ENCODE measurements at regions not wholly inside any gene's neighbourhood (a gene's known extent, or its start where the extent isn't known, plus 50 kb on each side); places are given as distances from the start of the nearest gene placed in this dataset.

DNA sequence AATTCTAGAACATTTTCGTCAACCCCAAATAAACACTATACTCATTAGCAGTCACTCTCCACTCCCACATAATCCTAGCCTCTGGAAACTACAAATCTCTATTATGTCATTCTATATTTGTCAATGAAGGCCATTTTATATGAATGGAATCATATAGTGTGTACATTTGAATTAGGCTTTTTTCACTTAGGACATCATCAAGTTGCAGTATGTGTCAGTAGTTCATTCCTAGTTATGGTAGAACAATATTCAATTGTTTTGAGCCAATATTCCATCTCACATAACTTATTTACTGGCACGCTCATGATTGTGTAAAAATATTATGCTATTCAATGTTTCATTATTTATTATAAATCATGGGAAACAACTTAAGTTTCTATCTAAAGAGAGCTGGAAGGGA is 1610.4 kb upstream of the MIR17HG start:
- no peak for TF ChIP-seq YY1 (tag by site-specific recombination; IDR thresholded peaks at IDR 0.05)
- no peak for TF ChIP-seq ZNF133 (tag by site-specific recombination; IDR thresholded peaks at IDR 0.05)
- TF ChIP-seq, protein P1, sequence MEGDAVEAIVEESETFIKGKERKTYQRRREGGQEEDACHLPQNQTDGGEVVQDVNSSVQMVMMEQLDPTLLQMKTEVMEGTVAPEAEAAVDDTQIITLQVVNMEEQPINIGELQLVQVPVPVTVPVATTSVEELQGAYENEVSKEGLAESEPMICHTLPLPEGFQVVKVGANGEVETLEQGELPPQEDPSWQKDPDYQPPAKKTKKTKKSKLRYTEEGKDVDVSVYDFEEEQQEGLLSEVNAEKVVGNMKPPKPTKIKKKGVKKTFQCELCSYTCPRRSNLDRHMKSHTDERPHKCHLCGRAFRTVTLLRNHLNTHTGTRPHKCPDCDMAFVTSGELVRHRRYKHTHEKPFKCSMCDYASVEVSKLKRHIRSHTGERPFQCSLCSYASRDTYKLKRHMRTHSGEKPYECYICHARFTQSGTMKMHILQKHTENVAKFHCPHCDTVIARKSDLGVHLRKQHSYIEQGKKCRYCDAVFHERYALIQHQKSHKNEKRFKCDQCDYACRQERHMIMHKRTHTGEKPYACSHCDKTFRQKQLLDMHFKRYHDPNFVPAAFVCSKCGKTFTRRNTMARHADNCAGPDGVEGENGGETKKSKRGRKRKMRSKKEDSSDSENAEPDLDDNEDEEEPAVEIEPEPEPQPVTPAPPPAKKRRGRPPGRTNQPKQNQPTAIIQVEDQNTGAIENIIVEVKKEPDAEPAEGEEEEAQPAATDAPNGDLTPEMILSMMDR (tag by site-specific recombination; IDR thresholded peaks at IDR 0.05) = no peak
- no peak for TF ChIP-seq ZBTB20 (tag by site-specific recombination; IDR thresholded peaks at IDR 0.05)
- no peak for TF ChIP-seq ZNF274 (IDR thresholded peaks at IDR 0.05; ENCODE audit: low read length)
- TF ChIP-seq ZNF274 (tag by site-specific recombination; IDR thresholded peaks at IDR 0.05; ENCODE audit: borderline replicate concordance) = no peak
- TF ChIP-seq, protein P2, sequence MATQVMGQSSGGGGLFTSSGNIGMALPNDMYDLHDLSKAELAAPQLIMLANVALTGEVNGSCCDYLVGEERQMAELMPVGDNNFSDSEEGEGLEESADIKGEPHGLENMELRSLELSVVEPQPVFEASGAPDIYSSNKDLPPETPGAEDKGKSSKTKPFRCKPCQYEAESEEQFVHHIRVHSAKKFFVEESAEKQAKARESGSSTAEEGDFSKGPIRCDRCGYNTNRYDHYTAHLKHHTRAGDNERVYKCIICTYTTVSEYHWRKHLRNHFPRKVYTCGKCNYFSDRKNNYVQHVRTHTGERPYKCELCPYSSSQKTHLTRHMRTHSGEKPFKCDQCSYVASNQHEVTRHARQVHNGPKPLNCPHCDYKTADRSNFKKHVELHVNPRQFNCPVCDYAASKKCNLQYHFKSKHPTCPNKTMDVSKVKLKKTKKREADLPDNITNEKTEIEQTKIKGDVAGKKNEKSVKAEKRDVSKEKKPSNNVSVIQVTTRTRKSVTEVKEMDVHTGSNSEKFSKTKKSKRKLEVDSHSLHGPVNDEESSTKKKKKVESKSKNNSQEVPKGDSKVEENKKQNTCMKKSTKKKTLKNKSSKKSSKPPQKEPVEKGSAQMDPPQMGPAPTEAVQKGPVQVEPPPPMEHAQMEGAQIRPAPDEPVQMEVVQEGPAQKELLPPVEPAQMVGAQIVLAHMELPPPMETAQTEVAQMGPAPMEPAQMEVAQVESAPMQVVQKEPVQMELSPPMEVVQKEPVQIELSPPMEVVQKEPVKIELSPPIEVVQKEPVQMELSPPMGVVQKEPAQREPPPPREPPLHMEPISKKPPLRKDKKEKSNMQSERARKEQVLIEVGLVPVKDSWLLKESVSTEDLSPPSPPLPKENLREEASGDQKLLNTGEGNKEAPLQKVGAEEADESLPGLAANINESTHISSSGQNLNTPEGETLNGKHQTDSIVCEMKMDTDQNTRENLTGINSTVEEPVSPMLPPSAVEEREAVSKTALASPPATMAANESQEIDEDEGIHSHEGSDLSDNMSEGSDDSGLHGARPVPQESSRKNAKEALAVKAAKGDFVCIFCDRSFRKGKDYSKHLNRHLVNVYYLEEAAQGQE (tag by site-specific recombination; IDR thresholded peaks at IDR 0.05) = no peak
- TF ChIP-seq ZNF146 (tag by site-specific recombination; IDR thresholded peaks at IDR 0.05) = no peak
- no peak for TF ChIP-seq ZNF132 (tag by site-specific recombination; IDR thresholded peaks at IDR 0.05; ENCODE audit: borderline replicate concordance)
- TF ChIP-seq ZNF416 (tag by site-specific recombination; IDR thresholded peaks at IDR 0.05) = no peak
- no peak for TF ChIP-seq ZFP37 (tag by site-specific recombination; IDR thresholded peaks at IDR 0.05)
- no peak for TF ChIP-seq SETDB1 (IDR thresholded peaks at IDR 0.05; ENCODE audit: insufficient read length, low read length)
- no peak for TF ChIP-seq IKZF3 (tag by site-specific recombination; IDR thresholded peaks at IDR 0.05)
- TF ChIP-seq ZNF350 (tag by site-specific recombination; IDR thresholded peaks at IDR 0.05) = no peak
- no peak for TF ChIP-seq ZNF776 (tag by site-specific recombination; IDR thresholded peaks at IDR 0.05; ENCODE audit: borderline replicate concordance)

Measured in HEK293 (cell line).